HG03095 (cell line): ENCODE measurements at regions not wholly inside any gene's neighbourhood (a gene's known extent, or its start where the extent isn't known, plus 50 kb on each side); places are given as distances from the start of the nearest gene placed in this dataset.
"Not testable (repeated sequence)": the region's sequence is repeated elsewhere in the genome, so short reads cannot be mapped to it uniquely, and the experiment has no call there.

Source experiments
- ATAC-seq: cut with Tn5 transposase; IDR thresholded peaks from one replicate; pipeline ENCODE4 v1.9.1; 2021; ENCODE audit warnings: moderate library complexity; ENCODE audit not compliant: unreplicated experiment

GRCh38 chr3:59508273-59508672, 458.4 kb upstream of the CFAP20DC start:
- no peak for ATAC-seq

GRCh38 chr3:59506191-59506590, 456.4 kb upstream of the CFAP20DC start:
- ATAC-seq: no peak

- ATAC-seq: no peak
Measured at GRCh38 chr3:59503441-59503840, 453.6 kb upstream of the CFAP20DC start.

GRCh38 chr3:59502806-59503205, 453.0 kb upstream of the CFAP20DC start:
- ATAC-seq: no peak

- no peak for ATAC-seq
Measured at GRCh38 chr3:59499954-59500353, 450.1 kb upstream of the CFAP20DC start.

- no peak for ATAC-seq
Measured at GRCh38 chr3:59499000-59499399, 449.2 kb upstream of the CFAP20DC start.

- ATAC-seq: no peak
Measured at GRCh38 chr3:59496250-59496649, 446.4 kb upstream of the CFAP20DC start.

- ATAC-seq: not testable (repeated sequence)
Measured at GRCh38 chr3:59494969-59495368, 445.1 kb upstream of the CFAP20DC start.

- ATAC-seq: no peak
Measured at GRCh38 chr3:59486520-59486919, 436.7 kb upstream of the CFAP20DC start.

GRCh38 chr3:59483191-59483590, 433.4 kb upstream of the CFAP20DC start:
- ATAC-seq: no peak

- no peak for ATAC-seq
Measured at GRCh38 chr3:59482684-59483083, 432.9 kb upstream of the CFAP20DC start.

GRCh38 chr3:59481776-59482400, 432.1 kb upstream of the CFAP20DC start:
- ATAC-seq: no peak

GRCh38 chr3:59480486-59480995, 430.7 kb upstream of the CFAP20DC start:
- peak; percentile 63 for ATAC-seq

- ATAC-seq: peak; percentile 62
Measured at GRCh38 chr3:59473636-59474035, 423.8 kb upstream of the CFAP20DC start.

- ATAC-seq: no peak
Measured at GRCh38 chr3:59472541-59472940, 422.7 kb upstream of the CFAP20DC start.

GRCh38 chr3:59469948-59470723, 420.3 kb upstream of the CFAP20DC start:
- no peak for ATAC-seq

- ATAC-seq: no peak
Measured at GRCh38 chr3:59467476-59467875, 417.7 kb upstream of the CFAP20DC start.

- no peak for ATAC-seq
Measured at GRCh38 chr3:59464187-59464586, 414.4 kb upstream of the CFAP20DC start.

- no peak for ATAC-seq
Measured at GRCh38 chr3:59463253-59463652, 413.4 kb upstream of the CFAP20DC start.

- ATAC-seq: no peak
Measured at GRCh38 chr3:59460068-59460467, 410.2 kb upstream of the CFAP20DC start.

- ATAC-seq: peak; percentile 93
Measured at GRCh38 chr3:59456852-59457485, 407.1 kb upstream of the CFAP20DC start.
